ENCODE measurements at regions not wholly inside any gene's neighbourhood (a gene's known extent, or its start where the extent isn't known, plus 50 kb on each side); places are given as distances from the start of the nearest gene placed in this dataset.
"Not testable (repeated sequence)": the region's sequence is repeated elsewhere in the genome, so short reads cannot be mapped to it uniquely, and the experiment has no call there.

GRCh38 chr1:88509379-88509778 is 174.7 kb upstream of the PKN2 start:
- H3K4me3 ChIP-seq (ENCODE audit: low read length in 3 of 3): no peak overlapping the region
- H3K4me1 ChIP-seq (ENCODE audit: control insufficient read depth in 2 of 3, insufficient read depth in 2 of 3, low read depth in 1 of 3, low read length in 3 of 3): no peaks in the 10 kb centered on the region
- H3K36me3 ChIP-seq (ENCODE audit: control insufficient read depth in 2 of 3, insufficient read depth in 3 of 3, low read length in 3 of 3): no peaks in the 10 kb centered on the region
- H3K9ac ChIP-seq (ENCODE audit: low read length in 3 of 3): no peak overlapping the region
- no peaks in the 10 kb centered on the region for H3K9me3 ChIP-seq (ENCODE audit: control insufficient read depth in 2 of 3, insufficient read depth in 1 of 3, low read length in 3 of 3)
- no peak overlapping the region for H3K27ac ChIP-seq (ENCODE audit: low read depth in 2 of 2, low read length in 2 of 2)
- no peak for TF ChIP-seq CTCF (IDR thresholded peaks at IDR 0.05; ENCODE audit: borderline replicate concordance, extremely low read depth, insufficient read depth)
- DNase-seq: no peak
- FAIRE-seq: no peak
- intact Hi-C loops (cut with DNase I): no loop called here
- H3K27me3 ChIP-seq (ENCODE audit: control insufficient read depth, insufficient read depth, low read length): no peaks in the 10 kb centered on the region

DNA sequence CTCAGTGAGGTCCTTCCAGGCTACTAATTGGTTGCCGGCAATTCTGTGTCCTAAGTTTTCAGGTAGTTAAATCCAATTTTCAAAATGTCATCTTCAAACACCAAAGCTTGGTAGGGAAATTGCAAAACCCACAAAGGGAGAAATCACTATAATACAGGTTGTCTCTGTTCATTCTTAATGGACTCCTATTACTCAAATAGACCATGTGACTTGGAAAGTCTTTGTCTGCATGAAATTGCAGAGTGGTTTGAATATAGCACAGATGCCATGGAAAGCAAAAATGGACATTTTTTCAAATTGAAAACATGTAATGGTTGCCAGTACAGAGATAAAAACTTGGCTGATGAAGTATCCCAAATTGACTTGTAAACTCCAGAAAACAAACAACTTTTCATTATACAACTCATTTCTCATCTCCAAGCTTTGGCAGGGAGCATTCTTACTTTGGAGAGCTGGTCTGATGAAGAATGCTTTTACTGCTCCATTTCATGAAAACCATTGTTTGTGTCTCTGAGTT is 169.5 kb upstream of the PKN2 start:
- intact Hi-C loops (cut with DNase I): no loop called here
- Histone ChIP-seq H3K4me3 (ENCODE audit: low read length in 3 of 3) (no peak overlapping the region), H3K36me3 (ENCODE audit: control insufficient read depth in 2 of 3, insufficient read depth in 3 of 3, low read length in 3 of 3) (no peaks in the 10 kb centered on the region), H3K9ac (ENCODE audit: low read length in 3 of 3) (no peak overlapping the region), H3K4me1 (ENCODE audit: control insufficient read depth in 2 of 3, insufficient read depth in 2 of 3, low read depth in 1 of 3, low read length in 3 of 3) (no peaks in the 10 kb centered on the region), H3K27me3 (ENCODE audit: control insufficient read depth, insufficient read depth, low read length) (no peaks in the 10 kb centered on the region), H3K27ac (ENCODE audit: low read depth in 2 of 2, low read length in 2 of 2) (no peak overlapping the region), H3K9me3 (ENCODE audit: control insufficient read depth in 2 of 3, insufficient read depth in 1 of 3, low read length in 3 of 3) (no peaks in the 10 kb centered on the region)
- DNase-seq: no peak
- TF ChIP-seq CTCF (IDR thresholded peaks at IDR 0.05; ENCODE audit: borderline replicate concordance, extremely low read depth, insufficient read depth): no peak
- FAIRE-seq: no peak

- not testable (repeated sequence) for H3K27ac ChIP-seq (ENCODE audit: low read depth in 2 of 2, low read length in 2 of 2); H3K4me1 ChIP-seq (ENCODE audit: control insufficient read depth in 2 of 3, insufficient read depth in 2 of 3, low read depth in 1 of 3, low read length in 3 of 3)
Observed at GRCh38 chr1:88517499-88517898, 166.6 kb upstream of the PKN2 start.

GRCh38 chr1:88519156-88519555 is 164.9 kb upstream of the PKN2 start:
- Histone ChIP-seq H3K4me1 (ENCODE audit: control insufficient read depth in 2 of 3, insufficient read depth in 2 of 3, low read depth in 1 of 3, low read length in 3 of 3) (no peaks in the 10 kb centered on the region), H3K27me3 (ENCODE audit: control insufficient read depth, insufficient read depth, low read length) (no peaks in the 10 kb centered on the region), H3K4me3 (ENCODE audit: low read length in 3 of 3) (no peak overlapping the region), H3K27ac (ENCODE audit: low read depth in 2 of 2, low read length in 2 of 2) (no peak overlapping the region), H3K36me3 (ENCODE audit: control insufficient read depth in 2 of 3, insufficient read depth in 3 of 3, low read length in 3 of 3) (no peaks in the 10 kb centered on the region), H3K9ac (ENCODE audit: low read length in 3 of 3) (no peak overlapping the region), H3K9me3 (ENCODE audit: control insufficient read depth in 2 of 3, insufficient read depth in 1 of 3, low read length in 3 of 3) (no peaks in the 10 kb centered on the region)
- FAIRE-seq (no peak), DNase-seq (peak in 1 of 5 donors; percentile 10)
- TF ChIP-seq CTCF (IDR thresholded peaks at IDR 0.05; ENCODE audit: borderline replicate concordance, extremely low read depth, insufficient read depth): no peak
- intact Hi-C loops (cut with DNase I): no loop called here

More at GRCh38 chr1:88517499-88517898, 166.6 kb upstream of the PKN2 start:
- H3K36me3 ChIP-seq (ENCODE audit: control insufficient read depth in 2 of 3, insufficient read depth in 3 of 3, low read length in 3 of 3); FAIRE-seq; H3K4me3 ChIP-seq (ENCODE audit: low read length in 3 of 3); DNase-seq; H3K9me3 ChIP-seq (ENCODE audit: control insufficient read depth in 2 of 3, insufficient read depth in 1 of 3, low read length in 3 of 3); H3K9ac ChIP-seq (ENCODE audit: low read length in 3 of 3); intact Hi-C loops (cut with DNase I); H3K27me3 ChIP-seq (ENCODE audit: control insufficient read depth, insufficient read depth, low read length): not testable (repeated sequence)
